ENCODE measurements at regions not wholly inside any gene's neighbourhood (a gene's known extent, or its start where the extent isn't known, plus 50 kb on each side); places are given as distances from the start of the nearest gene placed in this dataset.

DNA sequence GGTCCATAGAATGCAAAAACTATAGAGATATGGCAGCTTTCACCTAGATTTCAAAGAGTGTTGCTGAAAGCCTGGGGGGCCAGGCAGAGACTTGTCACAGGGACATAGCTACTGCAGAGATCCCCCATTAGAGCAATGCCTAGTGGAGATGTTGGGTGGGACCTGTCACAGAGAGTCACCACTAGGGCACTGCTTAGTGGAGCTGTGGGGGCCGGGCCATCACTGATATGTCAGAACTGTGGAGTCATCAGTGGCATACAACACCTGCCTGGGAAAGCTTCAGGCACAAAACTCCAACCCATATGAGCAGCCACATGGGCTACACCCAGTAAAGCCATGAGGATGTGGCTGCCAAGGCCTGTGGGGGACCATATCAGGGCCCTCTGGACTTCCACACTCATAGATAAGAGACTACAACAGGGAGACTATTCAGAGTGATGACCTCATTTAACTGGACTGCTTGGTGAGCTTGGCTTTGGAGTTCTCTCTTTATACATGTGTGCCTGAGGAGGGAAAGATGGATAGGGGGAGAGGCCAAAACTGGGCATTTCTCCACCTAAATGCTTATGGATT lies 176.3 kb downstream of the ZNF621 start:
- no peak for DNase-seq (ENCODE audit: low read depth in 2 of 2)

DNA sequence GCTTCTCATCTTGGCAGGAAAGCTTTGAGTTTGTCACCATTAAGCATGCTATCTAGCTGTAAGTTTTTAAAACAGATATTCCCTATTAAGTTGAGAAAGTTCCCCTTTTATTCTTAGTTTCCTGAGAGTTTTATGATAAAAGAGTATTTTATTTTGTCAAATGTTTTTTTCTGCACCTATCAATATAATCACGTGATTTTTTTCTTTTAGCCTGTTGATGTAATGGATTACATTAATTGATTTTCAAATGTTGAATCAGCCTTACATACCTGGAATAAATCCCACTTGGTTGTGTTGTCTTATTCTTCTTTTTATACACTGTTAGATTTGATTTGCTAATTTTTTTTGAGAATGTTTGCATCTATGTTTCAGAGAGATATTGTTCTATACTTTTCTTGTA lies 179.5 kb downstream of the ZNF621 start:
- no peak for DNase-seq (ENCODE audit: low read depth in 2 of 2)

DNA sequence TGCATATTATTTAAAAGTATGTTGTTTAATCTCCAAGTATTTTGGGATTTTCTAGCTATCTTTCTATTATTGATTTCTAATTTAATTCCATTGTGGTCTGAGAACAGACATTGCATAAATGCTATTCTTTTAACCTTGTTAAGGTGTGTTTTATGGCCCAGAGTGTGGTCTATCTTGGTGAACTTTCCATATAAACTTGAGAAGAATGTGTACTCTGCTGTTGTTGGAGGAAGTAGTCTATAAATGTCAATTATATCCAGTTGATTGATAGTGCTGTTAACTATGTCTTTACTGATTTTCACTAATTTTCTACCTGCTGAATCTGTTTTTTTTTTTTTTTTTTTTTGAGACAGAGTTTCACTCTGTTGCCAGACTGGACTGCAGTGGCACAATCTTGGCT lies 180.9 kb downstream of the ZNF621 start:
- DNase-seq (ENCODE audit: low read depth in 2 of 2), result no peak

DNA sequence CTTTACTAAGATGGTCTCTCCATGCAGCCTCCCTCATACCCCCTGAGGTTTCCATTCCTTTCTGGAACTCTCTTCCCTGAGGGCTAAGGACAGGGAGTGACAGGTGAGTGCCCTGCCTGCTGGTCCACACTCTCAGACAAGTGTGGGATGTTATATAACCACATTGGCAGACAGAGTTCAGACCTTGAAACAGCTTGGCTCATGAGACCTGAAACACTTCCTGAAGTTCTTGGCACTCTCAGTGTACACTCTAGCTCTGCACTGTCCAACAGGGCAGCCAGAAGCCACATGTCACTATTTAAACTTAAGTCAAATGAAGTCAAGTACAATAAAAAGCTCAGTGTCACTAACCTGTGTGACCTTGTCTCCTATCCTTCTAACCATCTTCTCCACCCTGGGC lies 188.5 kb downstream of the ZNF621 start:
- DNase-seq (ENCODE audit: low read depth in 2 of 2), result no peak

DNA sequence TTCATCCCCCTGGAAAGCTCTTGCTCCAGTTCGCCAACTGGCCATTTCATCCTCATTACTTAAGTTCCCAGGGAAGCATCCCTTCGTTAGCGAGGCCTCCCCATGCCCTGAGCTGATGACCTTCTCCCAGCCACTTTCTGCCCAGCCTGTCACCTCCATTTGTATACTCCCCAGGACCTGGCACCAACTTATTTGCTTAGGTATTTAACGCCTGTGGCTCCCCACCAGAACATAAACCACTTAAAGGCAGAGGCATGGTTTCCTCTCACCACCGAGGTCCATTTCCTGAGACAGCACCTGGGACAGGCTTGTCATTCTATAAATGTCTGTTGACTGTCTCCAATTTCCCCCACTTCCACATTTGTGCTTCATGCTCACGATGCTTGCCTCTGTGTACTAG lies 189.0 kb downstream of the ZNF621 start:
- DNase-seq (ENCODE audit: low read depth in 2 of 2), result no peak

DNA sequence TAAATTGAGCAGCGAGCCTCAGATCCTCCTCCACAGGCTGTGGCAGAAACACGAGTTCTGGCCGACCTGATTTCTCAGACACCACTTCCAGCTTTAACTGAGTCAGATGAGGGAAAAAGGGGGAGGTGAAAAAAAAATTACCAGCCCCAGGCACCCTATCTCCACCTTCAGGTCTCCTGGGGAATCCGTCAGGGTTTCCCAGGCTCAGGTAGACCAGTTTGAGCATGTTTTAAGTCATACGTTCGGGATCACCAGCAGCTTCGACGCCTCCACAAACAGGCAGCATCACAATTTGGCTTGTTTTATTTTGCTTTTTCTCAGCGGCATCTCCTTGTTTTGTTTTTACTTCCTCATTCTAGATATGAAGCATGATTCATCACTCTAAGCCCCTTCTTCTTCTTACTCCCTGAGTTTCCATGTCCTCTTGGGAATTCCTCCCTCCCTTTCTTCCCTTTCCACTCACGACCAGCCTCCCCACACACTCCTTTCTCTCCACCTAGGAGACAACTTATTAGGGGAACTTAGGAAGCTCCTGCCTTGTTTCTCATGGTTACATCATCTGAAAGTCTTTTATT lies 190.1 kb downstream of the ZNF621 start:
- no peak for DNase-seq (ENCODE audit: low read depth in 2 of 2)

DNA sequence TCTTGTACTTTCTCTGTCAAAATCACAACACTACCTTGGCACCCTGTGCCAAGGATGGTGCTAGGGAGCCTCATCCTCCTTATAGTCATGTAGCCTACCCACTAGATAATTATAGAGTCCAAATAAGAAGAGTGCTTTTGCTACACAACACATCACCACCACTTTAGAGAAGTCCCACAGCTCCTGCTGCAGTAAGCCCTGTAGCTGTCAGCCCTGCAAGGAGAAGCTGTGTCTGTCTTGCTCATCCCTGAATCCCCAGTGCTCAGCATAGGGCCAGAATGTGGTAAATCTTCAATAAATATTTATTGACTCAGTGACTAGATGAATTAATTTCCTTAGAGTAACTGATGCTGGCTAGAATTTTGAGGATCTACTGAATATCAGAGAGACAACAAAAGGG lies 190.8 kb downstream of the ZNF621 start:
- DNase-seq (ENCODE audit: low read depth in 2 of 2), result no peak

DNA sequence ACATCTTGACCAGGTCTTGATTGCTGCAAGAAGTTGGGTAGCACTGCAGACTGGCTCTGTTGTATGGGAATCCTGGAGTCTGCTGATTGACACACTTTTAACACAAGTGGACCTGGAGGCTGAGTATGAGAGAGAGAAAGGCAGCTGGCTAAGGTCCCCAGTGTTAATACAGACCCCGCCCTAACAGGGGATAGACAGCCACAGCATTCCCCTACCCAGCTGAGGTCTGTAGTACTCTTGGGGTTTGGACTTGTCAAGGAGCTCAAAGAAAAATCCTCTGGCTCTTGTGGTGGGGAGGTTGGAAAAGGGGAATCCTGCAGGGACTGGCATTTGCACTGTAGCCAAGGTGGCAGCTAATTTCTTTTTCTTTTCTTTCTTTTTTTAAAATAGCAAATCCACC lies 192.7 kb downstream of the ZNF621 start:
- no peak for DNase-seq (ENCODE audit: low read depth in 2 of 2)

DNA sequence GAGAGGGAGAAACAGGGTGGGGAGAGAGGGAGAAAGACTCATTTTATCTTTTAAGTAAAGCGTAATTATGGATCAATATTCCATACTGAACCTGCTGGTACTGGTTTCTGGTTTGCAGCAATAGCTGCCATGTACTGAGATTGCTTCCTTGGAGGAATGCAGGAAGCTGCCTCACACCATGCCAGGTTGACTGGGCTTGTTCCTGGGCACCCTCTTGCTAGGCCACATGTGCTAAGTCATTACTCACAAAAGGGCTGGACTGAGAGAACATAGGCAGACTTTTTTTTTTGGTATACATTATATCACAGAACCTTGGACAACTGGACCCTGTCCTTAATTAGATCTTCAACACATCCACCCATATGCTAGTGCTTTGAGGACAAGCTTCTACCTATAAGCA lies 193.4 kb downstream of the ZNF621 start:
- DNase-seq (ENCODE audit: low read depth in 2 of 2), result no peak

DNA sequence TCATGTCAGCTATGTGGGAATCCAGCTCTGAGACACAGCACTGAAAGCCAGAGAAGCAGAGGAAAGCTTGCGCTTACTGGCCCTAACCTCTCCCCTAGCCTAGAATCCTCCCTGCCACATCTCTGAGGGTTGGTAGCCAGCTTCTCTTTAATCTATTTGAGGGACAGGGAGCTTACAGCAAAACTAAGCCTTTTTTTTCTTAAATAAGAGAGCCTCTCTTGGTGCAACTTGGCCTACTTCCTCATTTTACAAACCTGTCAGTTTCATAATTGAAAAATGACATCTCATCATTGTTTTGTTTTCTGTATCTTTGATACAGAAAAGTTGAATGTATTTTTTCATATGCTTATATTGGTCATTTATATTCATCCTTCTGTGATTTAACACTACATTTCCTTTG lies 193.9 kb downstream of the ZNF621 start:
- DNase-seq (ENCODE audit: low read depth in 2 of 2), result no peak

DNA sequence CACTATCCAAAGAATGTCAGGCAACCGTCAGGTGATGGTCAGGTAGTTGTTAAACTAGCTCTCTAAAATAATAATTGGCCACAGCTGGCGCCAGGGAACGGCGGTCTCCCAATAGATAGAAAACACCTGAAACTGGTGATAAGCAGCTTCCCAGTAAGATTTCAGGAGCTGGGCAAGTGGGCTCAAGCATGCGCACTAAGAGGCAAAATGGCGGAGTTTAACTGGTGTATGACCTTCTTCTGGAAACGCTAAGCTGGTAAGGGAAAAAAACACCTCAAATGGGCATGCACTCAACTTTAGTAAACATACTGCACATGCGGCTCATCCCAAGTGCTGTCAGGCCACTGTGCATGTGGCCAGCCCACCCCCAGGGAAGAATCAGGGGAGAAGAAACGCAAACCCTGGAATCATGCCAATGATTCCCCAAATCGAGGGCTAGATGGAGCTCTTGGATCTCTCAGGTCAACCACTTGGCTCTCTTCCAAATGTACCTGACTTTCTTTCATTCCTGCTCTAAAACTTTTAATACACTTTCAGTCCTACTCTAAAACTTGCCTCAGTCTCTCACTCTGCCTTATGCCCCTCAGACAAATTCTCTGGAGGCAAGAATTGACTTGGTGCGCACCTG lies 195.0 kb downstream of the ZNF621 start:
- no peak for DNase-seq (ENCODE audit: low read depth in 2 of 2)

DNA sequence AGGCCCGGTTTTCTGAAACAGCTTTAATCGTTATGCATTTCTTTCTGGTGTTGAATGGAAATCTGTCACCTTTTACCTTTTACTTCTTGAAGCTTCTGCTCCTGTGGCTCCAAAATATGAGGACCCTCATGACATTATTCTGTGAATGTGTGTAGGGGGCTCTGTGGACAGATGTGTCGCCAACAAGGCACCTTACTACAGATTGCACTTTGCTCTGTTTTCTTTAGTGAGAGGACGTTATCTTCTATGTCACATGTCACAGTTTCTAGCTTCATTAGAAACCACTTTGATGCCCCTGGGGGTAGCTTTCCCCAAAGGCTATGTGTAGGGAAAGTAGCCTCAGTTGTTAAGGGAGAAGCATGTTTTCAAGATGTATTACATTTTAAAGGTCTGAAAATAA lies 195.6 kb downstream of the ZNF621 start:
- no peak for DNase-seq (ENCODE audit: low read depth in 2 of 2)

DNA sequence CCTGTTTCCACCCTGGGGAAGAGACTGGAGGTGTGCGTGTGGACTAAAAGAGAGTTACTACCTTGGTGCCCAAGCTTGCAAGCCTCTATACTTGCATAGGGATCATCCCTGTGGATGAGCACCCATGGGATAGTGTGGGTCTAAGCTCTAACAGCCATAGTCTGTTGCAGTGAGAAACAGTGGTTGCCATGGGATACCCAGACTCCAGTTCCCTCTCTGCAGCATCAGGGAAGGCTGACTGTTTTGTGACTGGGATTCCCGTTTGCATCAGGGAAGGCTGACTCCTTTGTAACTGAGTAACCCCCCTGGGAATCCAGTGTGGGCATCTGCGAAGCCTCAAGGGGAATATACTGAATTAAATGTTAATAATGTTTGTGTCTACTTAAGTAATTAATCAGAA lies 196.1 kb downstream of the ZNF621 start:
- DNase-seq (ENCODE audit: low read depth in 2 of 2), result no peak

DNA sequence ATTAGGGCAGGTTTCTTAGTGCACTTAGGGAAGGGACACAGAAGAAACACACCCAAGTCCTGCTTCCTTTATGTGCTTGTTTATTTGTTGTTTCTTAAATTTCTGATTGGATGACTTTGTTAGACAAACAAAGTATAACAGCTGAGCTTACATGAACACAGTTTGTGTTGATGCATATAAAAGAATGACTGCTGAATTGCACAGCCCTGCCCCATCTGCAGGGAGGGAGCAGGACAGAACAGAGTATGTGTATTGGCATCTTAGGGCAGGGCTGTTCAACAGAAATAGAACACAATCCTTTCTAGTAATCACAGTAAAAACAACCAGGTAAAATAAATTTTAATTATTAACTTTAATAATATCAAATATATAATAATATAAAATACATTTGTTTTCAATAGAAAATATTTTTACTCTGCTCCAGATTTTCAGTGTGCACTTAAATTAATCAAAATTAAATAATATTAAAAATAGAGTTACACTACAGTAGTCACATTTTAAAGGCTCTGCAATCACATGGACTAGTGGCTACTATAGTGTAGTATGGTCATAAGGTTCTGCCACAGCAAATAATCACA lies 198.4 kb downstream of the ZNF621 start:
- no peak for DNase-seq (ENCODE audit: low read depth in 2 of 2)

DNA sequence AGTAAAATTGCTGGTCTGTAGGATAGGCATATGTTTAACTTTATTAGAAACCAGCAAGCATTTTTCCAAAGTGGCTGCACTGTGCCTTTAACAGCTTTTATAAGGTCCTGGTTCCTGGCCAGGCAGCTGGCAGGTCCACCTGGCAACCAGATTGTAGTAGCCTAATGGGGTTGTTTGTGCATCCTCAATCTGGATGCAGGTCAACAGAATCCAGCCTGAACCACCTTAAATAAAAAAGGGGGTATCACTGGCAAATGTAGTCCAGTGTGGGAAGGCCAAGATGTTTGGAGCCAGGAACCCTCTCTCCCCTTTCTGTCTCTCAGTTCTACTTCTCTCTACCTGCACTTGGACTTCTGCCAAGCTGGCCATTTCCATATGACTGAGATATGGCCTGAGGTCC lies 200.3 kb downstream of the ZNF621 start:
- DNase-seq (ENCODE audit: low read depth in 2 of 2), result no peak

DNA sequence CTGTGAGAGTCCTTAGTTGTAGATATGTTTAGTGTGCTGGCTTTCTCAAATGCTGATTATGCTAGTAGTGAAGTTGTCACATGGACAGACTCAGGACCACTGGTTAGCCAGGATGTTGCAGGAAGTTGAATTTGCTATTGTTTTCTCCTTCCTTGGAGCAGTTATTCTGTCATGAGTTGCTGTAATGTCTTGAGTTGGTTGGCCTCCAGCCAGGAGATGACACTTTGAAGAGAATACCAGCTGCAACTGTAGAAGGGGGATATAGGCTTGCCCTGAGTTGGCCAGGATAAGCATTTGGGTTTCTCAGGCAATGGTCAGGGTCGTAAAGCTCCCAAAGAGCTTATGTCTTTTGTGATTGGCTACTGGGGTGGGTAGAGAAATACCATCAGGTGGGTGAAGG lies 206.7 kb downstream of the ZNF621 start:
- DNase-seq (ENCODE audit: low read depth in 2 of 2), result no peak

DNA sequence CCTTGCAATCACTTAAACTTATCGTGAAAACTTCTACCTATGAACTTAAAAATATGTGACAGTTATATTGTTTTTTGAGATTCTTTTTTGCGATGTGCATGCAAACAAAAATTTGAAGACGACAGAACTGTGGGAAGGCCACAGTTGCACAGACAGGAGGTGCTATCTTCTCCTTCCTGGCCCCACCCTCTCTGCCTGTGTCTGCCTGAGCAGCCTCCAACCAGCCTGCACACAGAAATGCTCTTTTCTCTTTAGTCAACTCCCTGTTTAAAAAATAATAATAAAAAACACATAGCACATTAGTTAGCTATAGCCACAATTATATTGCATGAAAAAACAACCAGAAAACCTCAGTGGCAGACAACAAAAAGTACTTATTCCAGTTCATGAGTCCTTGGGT lies 212.2 kb downstream of the ZNF621 start:
- DNase-seq (ENCODE audit: low read depth in 2 of 2), result no peak

DNA sequence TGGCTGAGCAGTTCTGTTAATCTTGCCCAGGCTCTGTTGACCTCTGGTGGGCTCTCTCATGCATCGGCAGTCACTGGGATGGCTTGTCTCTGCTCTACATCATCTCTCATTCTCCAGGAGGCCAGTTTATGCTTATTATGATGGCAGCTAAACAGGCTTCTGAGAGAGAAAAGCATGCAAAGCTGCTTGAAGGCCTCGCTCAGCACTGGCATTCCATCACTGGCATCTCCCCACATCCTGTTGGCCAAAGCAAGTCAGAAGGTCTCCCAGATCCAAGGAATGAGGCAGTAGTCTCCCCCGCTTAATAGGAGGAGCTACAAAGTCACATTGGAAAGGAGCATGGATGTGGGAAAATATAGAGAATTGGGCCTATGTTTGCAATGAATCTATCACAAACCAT lies 212.6 kb downstream of the ZNF621 start:
- DNase-seq (ENCODE audit: low read depth in 2 of 2), result no peak

DNA sequence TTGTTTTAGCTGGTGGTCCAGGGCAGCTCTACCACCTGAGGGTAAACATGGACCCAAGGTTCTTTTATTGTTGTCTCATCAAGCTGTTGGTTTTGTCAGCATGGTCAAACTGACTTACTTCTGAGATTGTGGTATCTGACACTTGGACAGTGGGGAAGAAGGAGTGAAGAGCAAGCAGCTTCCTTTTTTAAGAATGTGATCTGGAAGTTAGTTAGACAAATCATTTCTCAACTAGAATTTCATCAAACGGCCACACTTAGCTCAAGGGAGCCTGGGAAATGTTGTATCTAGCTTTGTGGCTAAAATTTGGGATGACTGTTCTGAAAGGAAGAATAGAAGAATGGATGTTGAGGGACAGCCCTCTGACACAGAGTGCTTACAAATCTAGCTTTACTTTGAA lies 215.2 kb downstream of the ZNF621 start:
- no peak for DNase-seq (ENCODE audit: low read depth in 2 of 2)

DNA sequence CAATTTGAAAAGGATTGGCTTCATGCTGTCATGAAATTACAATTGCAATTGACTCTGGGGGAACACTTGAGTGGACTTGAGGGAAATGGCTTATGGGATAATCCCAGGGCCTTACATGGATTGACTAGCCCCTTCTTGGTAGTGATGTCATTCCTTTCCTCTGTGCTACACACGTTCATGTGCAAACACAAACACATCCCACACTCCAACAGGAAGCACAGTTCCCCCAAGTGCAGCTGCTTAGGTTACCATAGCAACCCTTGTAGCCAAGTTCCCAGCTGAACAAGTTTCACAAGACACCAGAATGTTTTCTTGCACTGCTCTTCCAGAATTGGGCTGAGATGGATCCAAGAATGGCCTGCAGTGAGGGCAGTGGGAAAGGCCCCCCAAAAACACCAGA lies 217.0 kb downstream of the ZNF621 start:
- DNase-seq (ENCODE audit: low read depth in 2 of 2), result no peak

DNA sequence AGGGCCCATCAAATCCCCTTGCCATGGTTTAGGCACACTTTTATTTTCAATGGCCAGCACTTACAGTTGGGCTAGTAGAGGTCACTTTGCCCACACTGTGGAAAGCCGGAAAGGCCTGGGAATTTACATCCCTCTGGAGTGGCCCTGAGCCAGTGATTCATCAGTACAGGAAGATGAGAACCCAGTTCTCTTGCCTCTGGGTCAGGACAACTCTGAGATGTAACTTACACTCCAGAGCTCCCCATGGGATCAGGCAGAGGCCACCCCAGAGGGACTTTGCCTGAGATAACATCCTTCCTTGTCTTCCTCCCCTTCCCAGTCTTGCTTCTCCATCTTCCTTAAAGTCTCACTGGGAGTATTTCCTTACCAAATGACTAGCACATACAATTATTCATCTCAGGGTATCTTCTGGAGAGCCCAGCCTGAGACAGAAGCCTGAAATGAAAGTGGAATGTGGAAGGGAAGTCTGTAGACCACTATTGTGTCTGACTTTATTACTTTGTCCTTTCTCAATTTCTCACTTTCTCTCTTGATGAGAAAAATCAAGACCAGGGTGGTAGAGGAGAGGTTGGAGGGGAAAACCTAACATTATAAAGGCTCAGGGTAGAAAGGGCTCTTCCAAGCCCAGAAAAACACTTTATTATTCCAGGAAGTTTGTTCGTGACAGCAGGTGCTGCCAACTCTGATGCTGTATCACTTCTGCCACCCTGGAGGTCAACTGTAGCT lies 220.8 kb downstream of the ZNF621 start:
- DNase-seq (ENCODE audit: low read depth in 2 of 2), result no peak

DNA sequence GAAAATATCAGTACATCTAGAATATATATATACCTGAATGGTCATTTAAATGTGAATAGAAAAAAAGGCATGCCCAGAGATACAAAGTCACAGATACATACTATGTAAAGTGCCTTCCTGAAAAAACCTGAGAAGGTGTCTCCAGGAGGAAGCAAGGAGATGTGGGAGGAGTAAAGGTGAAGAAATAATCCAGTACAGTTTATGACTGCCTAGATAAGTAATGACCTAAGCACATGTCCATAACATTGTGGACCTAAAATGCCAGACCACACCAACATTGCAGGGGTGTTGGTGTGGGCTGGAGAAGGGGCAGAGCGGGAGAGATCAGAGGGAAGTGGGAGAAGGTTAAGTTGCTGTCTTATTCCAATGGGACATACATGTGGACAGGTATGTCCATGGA lies 226.9 kb downstream of the ZNF621 start:
- DNase-seq (ENCODE audit: low read depth in 2 of 2), result no peak

DNA sequence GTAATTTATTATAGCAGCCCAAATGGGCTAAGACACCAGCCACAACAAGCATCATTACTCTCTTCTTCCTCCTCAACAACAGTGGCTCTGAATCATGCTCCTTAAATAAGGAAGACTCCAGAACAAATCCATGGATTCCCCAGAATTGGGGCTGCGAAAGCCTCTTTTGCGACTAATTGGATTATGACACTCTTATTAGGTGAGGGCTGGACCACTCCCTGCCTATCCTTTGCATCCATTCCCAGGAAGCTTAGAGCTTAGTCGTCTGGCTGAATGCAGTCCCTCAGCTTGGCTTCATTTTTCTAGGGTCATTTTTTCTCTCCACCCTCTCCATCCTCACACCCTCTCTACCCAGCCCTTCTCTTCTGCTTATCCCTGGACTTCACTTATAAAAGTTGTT lies 227.7 kb downstream of the ZNF621 start:
- no peak for DNase-seq (ENCODE audit: low read depth in 2 of 2)

All from stimulated activated CD4-positive, alpha-beta T cell treated with anti-CD3 and anti-CD28 coated beads, Interleukin-15, amount 100 ng/mL, for 48 hours (primary cell).